Caco-2 (cell line): ENCODE measurements at regions not wholly inside any gene's neighbourhood (a gene's known extent, or its start where the extent isn't known, plus 50 kb on each side); places are given as distances from the start of the nearest gene placed in this dataset.
"Not testable (repeated sequence)": the region's sequence is repeated elsewhere in the genome, so short reads cannot be mapped to it uniquely, and the experiment has no call there.

Experiments used
- BruUV-seq: library from RNA; stranded (reverse); fragments of 400-500 nt; replicated peaks from 2 replicates; lab custom pipeline; 2021; lab: Mats Ljungman, UMichigan
- CTCF ChIA-PET: fragments of 300-600 bp; sonication (Branson Sonifier 250); formaldehyde crosslinking; loops from one replicate; lab custom pipeline; 2022; ENCODE audit warnings: antibody characterized with exemption; lab: Charles Lee
- POLR2A ChIA-PET: fragments of 300-600 bp; sonication (Branson Sonifier 250); formaldehyde crosslinking; loops from one replicate; lab custom pipeline; 2022; ENCODE audit warnings: antibody characterized with exemption; lab: Charles Lee
- DNase-seq, 2 experiments: peaks; one replicate each; pipeline versions ENCODE4 v3.0.0 to v3.0.0-alpha.2; 2020 to 2022
- H3K27me3 ChIP-seq: replicated peaks from 2 replicates; pipeline ENCODE4 v1.6.0; 2011; ENCODE audit warnings: low read length; ENCODE audit not compliant: control insufficient read depth, insufficient read depth
- H3K36me3 ChIP-seq: 2 replicates; pipeline ENCODE4 v1.5.1; 2011; ENCODE audit warnings: low read length; ENCODE audit not compliant: control insufficient read depth, insufficient read depth
- H3K4me1 ChIP-seq: fragments of 250-450 bp; sonication (Bioruptor Pico); 2 replicates; pipeline ENCODE4 v1.5.1; 2020; ENCODE audit warnings: mild to moderate bottlenecking
- H3K4me3 ChIP-seq: 2 replicates; pipeline ENCODE4 v1.5.1; 2011; ENCODE audit warnings: low read depth, mild to moderate bottlenecking, control low read depth, low read length
- H3K9me3 ChIP-seq: fragments of 250-450 bp; sonication (Bioruptor Pico); 2 replicates; pipeline ENCODE4 v1.5.1; 2020; ENCODE audit warnings: mild to moderate bottlenecking, moderate library complexity
- H3K27ac Mint-ChIP-seq: one replicate; pipeline ENCODE4 v1.8.0; 2022; ENCODE audit warnings: mixed read lengths; ENCODE audit not compliant: unreplicated experiment
- H3K27me3 Mint-ChIP-seq: one replicate; pipeline ENCODE4 v1.8.0; 2022; ENCODE audit warnings: mixed read lengths; ENCODE audit not compliant: insufficient read depth, unreplicated experiment
- H3K36me3 Mint-ChIP-seq: one replicate; pipeline ENCODE4 v1.8.0; 2022; ENCODE audit warnings: mild to moderate bottlenecking, mixed read lengths; ENCODE audit not compliant: insufficient read depth, unreplicated experiment
- H3K4me1 Mint-ChIP-seq: one replicate; pipeline ENCODE4 v1.8.0; 2022; ENCODE audit warnings: low read depth, mixed read lengths; ENCODE audit not compliant: unreplicated experiment
- H3K4me3 Mint-ChIP-seq: one replicate; pipeline ENCODE4 v1.8.0; 2022; ENCODE audit warnings: mild to moderate bottlenecking, moderate library complexity, mixed read lengths; ENCODE audit not compliant: unreplicated experiment
- H3K9me3 Mint-ChIP-seq: one replicate; pipeline ENCODE4 v1.8.0; 2022; ENCODE audit warnings: mixed read lengths; ENCODE audit not compliant: unreplicated experiment
- CTCF ChIP-seq, 2 experiments: fragments of 200-600 bp in 1 of 2; IDR thresholded peaks; 1 replicate in 1 of 2; 2 replicates in 1 of 2; pipeline versions ENCODE4 v1.5.1 to v1.8.0; 2011 to 2022; ENCODE audit warnings: antibody characterized with exemption in 1 of 2, control low read depth in 1 of 2, inconsistent platforms in 1 of 2, low read depth in 1 of 2, low read length in 1 of 2, mild to moderate bottlenecking in 1 of 2, moderate library complexity in 1 of 2; ENCODE audit not compliant: insufficient read depth in 1 of 2, severe bottlenecking in 1 of 2, unreplicated experiment in 1 of 2
- intact Hi-C: fragments of 100-400 bp; cut with micrococcal nuclease; formaldehyde crosslinking; loops from one replicate; pipeline ENCODE4 v1.10.0; 2022; ENCODE audit not compliant: unreplicated experiment

- no peaks in the 10 kb centered on the region for H3K27me3 ChIP-seq
- H3K36me3 Mint-ChIP-seq, result no peaks in the 10 kb centered on the region
- H3K4me3 Mint-ChIP-seq, result no peak overlapping the region
- DNase-seq, result no peak
- intact Hi-C loops, result no loop called here
- no peaks in the 10 kb centered on the region for H3K36me3 ChIP-seq
- H3K4me1 ChIP-seq, result no peaks in the 10 kb centered on the region
- H3K4me3 ChIP-seq, result no peak overlapping the region
- H3K9me3 ChIP-seq, result no peaks in the 10 kb centered on the region; the same call in 1 of the 2 replicates
- POLR2A ChIA-PET, result interaction anchor here (0.7 kb wide), 1 partner anchor 114 kb away, joined by 3 read pairs; no protein-coding TSS in a partner anchor
- BruUV-seq, result no TSS peak
- CTCF ChIA-PET, result interaction anchor here (1.0 kb wide), 1 partner anchor 22 kb away, joined by 3 read pairs; no protein-coding TSS in a partner anchor
- peaks cover 17% of the 10 kb centered on the region for H3K27me3 Mint-ChIP-seq
- no peaks in the 10 kb centered on the region for H3K9me3 Mint-ChIP-seq
- H3K27ac Mint-ChIP-seq, result no peak overlapping the region
- H3K4me1 Mint-ChIP-seq, result no peaks in the 10 kb centered on the region
- no peak for TF ChIP-seq CTCF (IDR thresholded peaks at IDR 0.05; ENCODE audit: insufficient read depth in 1 of 2, low read depth in 1 of 2, low read length in 1 of 2, severe bottlenecking in 1 of 2, unreplicated experiment in 1 of 2)
Measured at GRCh38 chr14:65846196-65846868, 433.8 kb downstream of the FUT8 start.

GRCh38 chr14:65847075-65847847 is 434.7 kb downstream of the FUT8 start:
- Mint-ChIP-seq H3K36me3 (no peaks in the 10 kb centered on the region), H3K4me3 (no peak overlapping the region), H3K27ac (no peak overlapping the region), H3K9me3 (no peaks in the 10 kb centered on the region), H3K4me1 (no peaks in the 10 kb centered on the region), H3K27me3 (peaks cover 14% of the 10 kb centered on the region)
- ChIA-PET CTCF (interaction anchor here (1.0 kb wide), 1 partner anchor 23 kb away, joined by 3 read pairs; no protein-coding TSS in a partner anchor), POLR2A (no interaction called here)
- H3K9me3 ChIP-seq, result no peaks in the 10 kb centered on the region; the same call in 1 of the 2 replicates
- intact Hi-C loops, result no loop called here
- no peaks in the 10 kb centered on the region for H3K4me1 ChIP-seq
- no peak for DNase-seq
- no peaks in the 10 kb centered on the region for H3K36me3 ChIP-seq
- BruUV-seq, result no TSS peak
- TF ChIP-seq CTCF (IDR thresholded peaks at IDR 0.05; ENCODE audit: insufficient read depth in 1 of 2, low read depth in 1 of 2, low read length in 1 of 2, severe bottlenecking in 1 of 2, unreplicated experiment in 1 of 2), result no peak
- H3K4me3 ChIP-seq, result no peak overlapping the region
- H3K27me3 ChIP-seq, result no peaks in the 10 kb centered on the region

GRCh38 chr14:65847931-65848330 is 435.4 kb downstream of the FUT8 start:
- H3K4me1 ChIP-seq, H3K36me3 ChIP-seq, BruUV-seq, H3K4me1 Mint-ChIP-seq, POLR2A ChIA-PET, DNase-seq, CTCF ChIA-PET, H3K27me3 ChIP-seq, H3K36me3 Mint-ChIP-seq, H3K4me3 Mint-ChIP-seq, H3K27ac Mint-ChIP-seq, H3K9me3 Mint-ChIP-seq, intact Hi-C loops, H3K4me3 ChIP-seq, H3K9me3 ChIP-seq: not testable (repeated sequence)
- H3K27me3 Mint-ChIP-seq, result peaks cover 10% of the 10 kb centered on the region
